BE2C (cell line): ENCODE measurements at regions not wholly inside any gene's neighbourhood (a gene's known extent, or its start where the extent isn't known, plus 50 kb on each side); places are given as distances from the start of the nearest gene placed in this dataset.

ENCODE experiments used
- DNase-seq: peaks from one replicate; pipeline ENCODE4 v3.0.0-alpha.2; 2020
- H3K27me3 ChIP-seq: fragments of 250-450 bp; sonication (Bioruptor Pico); 2 replicates; pipeline ENCODE4 v1.5.1; 2020; ENCODE audit warnings: mild to moderate bottlenecking
- H3K36me3 ChIP-seq: fragments of 250-450 bp; sonication (Bioruptor Pico); 2 replicates; pipeline ENCODE4 v1.5.1; 2020; ENCODE audit warnings: mild to moderate bottlenecking
- H3K4me1 ChIP-seq: fragments of 250-450 bp; sonication (Bioruptor Pico); 2 replicates; pipeline ENCODE4 v1.5.1; 2020
- H3K4me3 ChIP-seq: 2 replicates; pipeline ENCODE4 v1.5.1; 2011; ENCODE audit warnings: low read depth, low read length
- H3K9me3 ChIP-seq: fragments of 250-450 bp; sonication (Bioruptor Pico); 2 replicates; pipeline ENCODE4 v1.5.1; 2020
- CTCF ChIP-seq: IDR thresholded peaks from 2 replicates; pipeline ENCODE4 v1.5.1; 2012; ENCODE audit warnings: mild to moderate bottlenecking, low read depth, low read length

- Histone ChIP-seq H3K36me3 (no peaks in the 10 kb centered on the region), H3K4me3 (no peak overlapping the region), H3K27me3 (no peaks in the 10 kb centered on the region), H3K9me3 (no peaks in the 10 kb centered on the region), H3K4me1 (no peaks in the 10 kb centered on the region)
- TF ChIP-seq CTCF, result no peak
- DNase-seq, result no peak
Observed at GRCh38 chr11:81052344-81053158, 1611.7 kb upstream of the TENM4 start.

GRCh38 chr11:81039916-81040524, 1599.2 kb upstream of the TENM4 start:
- no peak overlapping the region for H3K4me3 ChIP-seq
- DNase-seq, result no peak
- no peaks in the 10 kb centered on the region for H3K4me1 ChIP-seq
- H3K27me3 ChIP-seq, result no peaks in the 10 kb centered on the region
- H3K9me3 ChIP-seq, result no peaks in the 10 kb centered on the region
- no peak for TF ChIP-seq CTCF
- H3K36me3 ChIP-seq, result no peaks in the 10 kb centered on the region

- Histone ChIP-seq H3K36me3 (no peaks in the 10 kb centered on the region), H3K4me1 (no peaks in the 10 kb centered on the region), H3K4me3 (no peak overlapping the region), H3K9me3 (no peaks in the 10 kb centered on the region), H3K27me3 (no peaks in the 10 kb centered on the region)
- no peak for TF ChIP-seq CTCF
- DNase-seq, result no peak
Observed at GRCh38 chr11:81036168-81036870, 1595.5 kb upstream of the TENM4 start.

- no peak overlapping the region for H3K4me3 ChIP-seq
- no peaks in the 10 kb centered on the region for H3K4me1 ChIP-seq
- H3K36me3 ChIP-seq, result no peaks in the 10 kb centered on the region
- H3K9me3 ChIP-seq, result no peaks in the 10 kb centered on the region
- H3K27me3 ChIP-seq, result no peaks in the 10 kb centered on the region
- no peak for DNase-seq
- TF ChIP-seq CTCF, result no peak
Observed at GRCh38 chr11:81033779-81034540, 1593.1 kb upstream of the TENM4 start.

GRCh38 chr11:81032906-81033305, 1592.1 kb upstream of the TENM4 start:
- no peaks in the 10 kb centered on the region for H3K4me1 ChIP-seq
- H3K36me3 ChIP-seq, result no peaks in the 10 kb centered on the region
- H3K27me3 ChIP-seq, result no peaks in the 10 kb centered on the region
- no peaks in the 10 kb centered on the region for H3K9me3 ChIP-seq
- no peak overlapping the region for H3K4me3 ChIP-seq
- TF ChIP-seq CTCF, result no peak
- no peak for DNase-seq
